GM12872 (cell line): ENCODE measurements at regions not wholly inside any gene's neighbourhood (a gene's known extent, or its start where the extent isn't known, plus 50 kb on each side); places are given as distances from the start of the nearest gene placed in this dataset.

Experiments
- CTCF ChIP-seq: IDR thresholded peaks from 3 replicates; pipeline ENCODE4 v1.5.1; 2011; ENCODE audit warnings: low read depth, mild to moderate bottlenecking, low read length, moderate library complexity; ENCODE audit not compliant: insufficient read depth

- TF ChIP-seq CTCF, result no peak
Measured at GRCh38 chr7:112540839-112541577, 60.2 kb downstream of the LSMEM1 start.

- TF ChIP-seq CTCF, result no peak
Measured at GRCh38 chr7:112546723-112547513, 66.1 kb downstream of the LSMEM1 start.

- TF ChIP-seq CTCF, result no peak
Measured at GRCh38 chr7:112547916-112548315, 67.1 kb downstream of the LSMEM1 start.

GRCh38 chr7:112550468-112551060, 69.8 kb downstream of the LSMEM1 start:
- TF ChIP-seq CTCF, result peak; percentile 89

GRCh38 chr7:112554591-112554990, 73.8 kb downstream of the LSMEM1 start:
- no peak for TF ChIP-seq CTCF

- TF ChIP-seq CTCF, result no peak
Measured at GRCh38 chr7:112556633-112557032, 75.8 kb downstream of the LSMEM1 start.
